ENCODE measurements at regions not wholly inside any gene's neighbourhood (a gene's known extent, or its start where the extent isn't known, plus 50 kb on each side); places are given as distances from the start of the nearest gene placed in this dataset.
A peak's percentile ranks its signal among the peaks of the same experiment; 100 is the strongest.
"Not testable (repeated sequence)": the region's sequence is repeated elsewhere in the genome, so short reads cannot be mapped to it uniquely, and the experiment has no call there.

- not testable (repeated sequence) for DNase-seq
Measured at GRCh38 chr13:52565324-52565723, 76.9 kb upstream of the HNRNPA1L2 start.

GRCh38 chr13:52569904-52570602, 72.2 kb upstream of the HNRNPA1L2 start:
- DNase-seq: peak; percentile 77

- DNase-seq: not testable (repeated sequence)
Measured at GRCh38 chr13:52571163-52571562, 71.1 kb upstream of the HNRNPA1L2 start.

DNA sequence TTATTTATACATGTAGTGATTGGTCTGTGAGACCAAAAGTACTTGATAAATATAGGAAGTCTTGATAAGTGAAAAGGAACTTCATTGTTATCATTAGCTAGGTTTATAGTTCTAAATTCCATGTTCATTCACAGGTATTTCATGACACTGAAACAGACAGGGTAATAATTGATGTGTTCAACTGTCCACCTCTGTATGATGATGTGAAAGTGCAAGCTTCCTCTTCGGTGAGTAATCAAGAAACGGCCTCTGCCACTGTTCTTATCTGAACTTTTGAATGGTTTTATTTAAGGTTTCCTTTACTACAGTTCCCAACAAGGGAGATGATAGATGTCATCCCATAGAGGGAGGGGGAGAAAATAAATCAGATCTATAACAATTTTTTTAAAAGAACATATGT, 59.3 kb upstream of the HNRNPA1L2 start:
- DNase-seq: not testable (repeated sequence)
